HFFc6 (cell line): ENCODE measurements at regions not wholly inside any gene's neighbourhood (a gene's known extent, or its start where the extent isn't known, plus 50 kb on each side); places are given as distances from the start of the nearest gene placed in this dataset.

Experiments used
- DNase-seq: peaks from one replicate; pipeline ENCODE4 v3.0.0-alpha.2; 2018
- H3K27ac Mint-ChIP-seq: 2 replicates; pipeline ENCODE4 v1.8.0; 2020; ENCODE audit warnings: mild to moderate bottlenecking, mixed read lengths
- H3K27me3 Mint-ChIP-seq: 2 replicates; pipeline ENCODE4 v1.8.0; 2021; ENCODE audit warnings: mild to moderate bottlenecking, moderate library complexity, mixed read lengths; ENCODE audit not compliant: insufficient read depth
- H3K36me3 Mint-ChIP-seq: 2 replicates; pipeline ENCODE4 v1.8.0; 2021; ENCODE audit warnings: low read depth, mixed read lengths
- H3K4me1 Mint-ChIP-seq: 2 replicates; pipeline ENCODE4 v1.8.0; 2020; ENCODE audit warnings: low read depth, mixed read lengths
- H3K4me3 Mint-ChIP-seq: 2 replicates; pipeline ENCODE4 v1.8.0; 2020; ENCODE audit warnings: mild to moderate bottlenecking, moderate library complexity, mixed read lengths
- H3K9me3 Mint-ChIP-seq: 2 replicates; pipeline ENCODE4 v1.8.0; 2020; ENCODE audit warnings: mild to moderate bottlenecking, mixed read lengths
- TF ChIP-seq, protein P1 (sequence below): fragments of 200-600 bp; sonication (generic); IDR thresholded peaks from 2 replicates; pipeline ENCODE4 v1.5.0; 2021; ENCODE audit warnings: antibody characterized with exemption, mild to moderate bottlenecking

DNA sequence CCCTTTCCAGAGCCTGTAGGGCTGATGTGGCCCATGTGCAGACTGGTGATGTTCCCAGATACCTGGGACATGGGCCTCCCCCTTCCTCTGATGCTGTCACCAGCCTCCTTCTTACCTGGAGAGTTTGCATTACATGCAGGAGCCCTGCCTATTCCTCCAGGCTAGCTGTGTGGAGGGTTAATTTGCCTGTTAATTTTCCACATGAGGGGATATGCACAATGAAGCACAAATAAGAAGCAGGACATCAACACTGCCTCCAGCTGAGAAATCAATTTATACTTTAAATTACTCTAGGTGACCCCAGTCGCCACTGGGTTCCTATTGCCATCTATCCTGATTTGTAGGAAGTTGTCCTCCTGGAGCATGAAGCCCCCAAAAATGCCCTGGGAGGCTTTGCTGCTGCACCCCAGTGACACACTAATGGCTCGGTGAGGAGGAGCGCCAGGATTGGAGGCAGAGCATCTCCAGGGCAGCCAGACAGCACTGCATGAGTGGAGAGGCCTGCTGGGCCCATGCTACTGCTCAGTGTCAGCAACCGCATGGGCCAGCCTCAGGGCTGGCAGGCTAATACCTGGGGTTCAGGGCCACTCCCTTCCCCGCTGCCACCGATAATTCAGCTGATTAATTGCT is 101.6 kb upstream of the USP47 start:
- Mint-ChIP-seq H3K36me3 (no peaks in the 10 kb centered on the region), H3K4me1 (no peaks in the 10 kb centered on the region), H3K9me3 (no peaks in the 10 kb centered on the region), H3K27ac (no peak overlapping the region), H3K27me3 (peaks cover 16% of the 10 kb centered on the region), H3K4me3 (no peak overlapping the region)
- DNase-seq: no peak
- TF ChIP-seq, protein P1, sequence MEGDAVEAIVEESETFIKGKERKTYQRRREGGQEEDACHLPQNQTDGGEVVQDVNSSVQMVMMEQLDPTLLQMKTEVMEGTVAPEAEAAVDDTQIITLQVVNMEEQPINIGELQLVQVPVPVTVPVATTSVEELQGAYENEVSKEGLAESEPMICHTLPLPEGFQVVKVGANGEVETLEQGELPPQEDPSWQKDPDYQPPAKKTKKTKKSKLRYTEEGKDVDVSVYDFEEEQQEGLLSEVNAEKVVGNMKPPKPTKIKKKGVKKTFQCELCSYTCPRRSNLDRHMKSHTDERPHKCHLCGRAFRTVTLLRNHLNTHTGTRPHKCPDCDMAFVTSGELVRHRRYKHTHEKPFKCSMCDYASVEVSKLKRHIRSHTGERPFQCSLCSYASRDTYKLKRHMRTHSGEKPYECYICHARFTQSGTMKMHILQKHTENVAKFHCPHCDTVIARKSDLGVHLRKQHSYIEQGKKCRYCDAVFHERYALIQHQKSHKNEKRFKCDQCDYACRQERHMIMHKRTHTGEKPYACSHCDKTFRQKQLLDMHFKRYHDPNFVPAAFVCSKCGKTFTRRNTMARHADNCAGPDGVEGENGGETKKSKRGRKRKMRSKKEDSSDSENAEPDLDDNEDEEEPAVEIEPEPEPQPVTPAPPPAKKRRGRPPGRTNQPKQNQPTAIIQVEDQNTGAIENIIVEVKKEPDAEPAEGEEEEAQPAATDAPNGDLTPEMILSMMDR: no peak

DNA sequence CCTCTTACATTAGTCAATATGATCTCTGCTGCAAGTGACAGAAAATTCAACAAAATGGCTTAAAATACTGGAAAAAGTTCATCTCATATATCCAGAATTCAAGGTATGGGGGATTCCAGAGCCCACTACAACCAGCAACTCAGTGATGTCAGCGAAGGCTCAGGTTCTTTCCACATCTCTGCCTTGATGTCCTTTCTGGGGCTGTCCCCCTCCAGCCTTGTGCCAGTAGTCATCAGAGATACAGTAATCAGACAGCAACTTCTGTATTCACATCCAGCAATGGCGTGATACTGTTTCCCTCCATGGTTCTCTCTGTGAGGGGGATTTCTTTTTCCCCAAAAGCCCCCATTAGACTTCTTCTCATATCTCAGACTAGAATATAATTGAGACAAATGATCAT is 103.4 kb upstream of the USP47 start:
- TF ChIP-seq, protein P1: no peak
- peaks cover 17% of the 10 kb centered on the region for H3K27me3 Mint-ChIP-seq

DNA sequence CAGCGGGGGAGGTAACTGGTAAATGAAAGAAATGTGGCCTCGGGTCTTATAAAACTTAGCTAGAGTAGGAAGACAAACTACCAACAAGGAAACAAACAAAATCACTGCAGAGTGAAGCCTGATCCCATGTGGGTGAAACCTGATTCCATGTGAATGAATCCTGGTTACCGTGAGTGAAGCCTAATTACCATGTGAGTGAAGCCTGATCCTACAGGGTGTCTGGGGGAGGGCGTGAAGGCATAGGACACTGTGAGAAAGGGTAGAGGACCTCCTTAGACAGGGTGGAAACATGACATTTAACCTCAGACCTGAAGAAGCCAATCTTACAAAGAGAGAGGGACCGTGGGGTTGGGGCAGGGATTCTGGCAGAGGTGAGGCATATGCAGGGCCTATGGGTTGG is 106.2 kb upstream of the USP47 start:
- H3K27me3 Mint-ChIP-seq: peaks cover 15% of the 10 kb centered on the region
- no peak overlapping the region for H3K4me3 Mint-ChIP-seq
- H3K36me3 Mint-ChIP-seq: no peaks in the 10 kb centered on the region
- TF ChIP-seq, protein P1: no peak
- peaks cover 20% of the 10 kb centered on the region for H3K4me1 Mint-ChIP-seq
- H3K27ac Mint-ChIP-seq: no peak overlapping the region
- no peak for DNase-seq
- H3K9me3 Mint-ChIP-seq: no peaks in the 10 kb centered on the region

More for the DNA sequence above, 103.4 kb upstream of the USP47 start:
- Mint-ChIP-seq H3K36me3 (no peaks in the 10 kb centered on the region), H3K9me3 (no peaks in the 10 kb centered on the region), H3K27ac (no peak overlapping the region), H3K4me3 (no peak overlapping the region), H3K4me1 (no peaks in the 10 kb centered on the region)
- no peak for DNase-seq

DNA sequence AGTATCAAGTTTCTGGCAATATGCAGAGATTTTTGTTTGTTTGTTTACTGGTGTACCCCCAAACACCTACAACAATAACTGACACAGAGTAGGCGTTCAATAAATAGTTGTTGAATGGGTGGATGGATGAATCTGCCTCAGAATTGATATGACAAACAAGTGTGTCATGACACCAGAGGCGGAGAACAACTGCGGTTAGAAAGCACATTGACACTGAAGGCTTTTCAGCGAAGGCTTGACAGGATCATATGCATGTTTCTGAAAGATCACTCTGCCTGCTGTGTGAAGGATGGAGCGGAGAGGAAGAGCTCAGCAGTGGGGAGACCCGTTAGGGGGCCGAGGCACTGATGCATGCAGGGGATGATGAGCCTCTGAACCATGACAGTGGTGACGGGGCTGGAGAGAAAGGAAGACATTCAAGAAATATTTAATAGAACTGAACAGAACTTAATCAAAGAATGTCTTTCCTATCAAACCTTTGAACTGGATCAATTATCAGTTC is 108.5 kb upstream of the USP47 start:
- peaks cover 20% of the 10 kb centered on the region for H3K4me1 Mint-ChIP-seq
- peaks cover 15% of the 10 kb centered on the region for H3K27me3 Mint-ChIP-seq
- H3K27ac Mint-ChIP-seq: no peak overlapping the region
- H3K9me3 Mint-ChIP-seq: no peaks in the 10 kb centered on the region; the same call in 1 of the 2 replicates
- TF ChIP-seq, protein P1: no peak
- no peak overlapping the region for H3K4me3 Mint-ChIP-seq
- no peaks in the 10 kb centered on the region for H3K36me3 Mint-ChIP-seq
- no peak for DNase-seq

DNA sequence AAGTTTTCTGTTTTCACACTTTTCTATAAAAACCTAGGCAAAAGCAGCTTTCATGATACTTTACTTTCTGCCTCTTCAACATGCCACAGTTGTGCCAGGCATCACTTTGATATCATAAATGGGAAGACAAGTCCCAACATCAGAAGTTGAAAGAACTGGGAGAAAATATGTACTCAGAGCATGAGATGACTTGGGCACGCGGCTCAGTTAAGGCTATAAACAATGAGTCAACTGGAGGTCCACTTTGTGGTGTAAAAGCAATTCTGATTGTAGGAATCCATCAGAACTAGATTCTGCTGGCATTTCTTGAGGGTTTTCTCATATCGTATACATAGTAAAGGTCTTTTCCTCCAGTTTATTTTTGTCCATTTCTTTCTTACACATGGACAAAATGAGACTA is 109.7 kb upstream of the USP47 start:
- H3K27ac Mint-ChIP-seq: peak overlapping the region; percentile 53; the same call in 1 of the 2 replicates
- H3K36me3 Mint-ChIP-seq: no peaks in the 10 kb centered on the region
- H3K4me1 Mint-ChIP-seq: peaks cover 20% of the 10 kb centered on the region
- peaks cover 17% of the 10 kb centered on the region for H3K27me3 Mint-ChIP-seq
- peak overlapping the region; percentile 34; the same call in 1 of the 2 replicates for H3K4me3 Mint-ChIP-seq
- no peak for DNase-seq
- TF ChIP-seq, protein P1: no peak
- no peaks in the 10 kb centered on the region; the same call in 1 of the 2 replicates for H3K9me3 Mint-ChIP-seq
